G401.6 (cell line): ENCODE measurements at regions not wholly inside any gene's neighbourhood (a gene's known extent, or its start where the extent isn't known, plus 50 kb on each side); places are given as distances from the start of the nearest gene placed in this dataset.
"Not testable (repeated sequence)": the region's sequence is repeated elsewhere in the genome, so short reads cannot be mapped to it uniquely, and the experiment has no call there.

Source experiments
- FAIRE-seq: peaks from 2 replicates; lab custom pipeline; 2012; peaks lifted over from hg19 to GRCh38; lab: Jason Lieb, UNC

DNA sequence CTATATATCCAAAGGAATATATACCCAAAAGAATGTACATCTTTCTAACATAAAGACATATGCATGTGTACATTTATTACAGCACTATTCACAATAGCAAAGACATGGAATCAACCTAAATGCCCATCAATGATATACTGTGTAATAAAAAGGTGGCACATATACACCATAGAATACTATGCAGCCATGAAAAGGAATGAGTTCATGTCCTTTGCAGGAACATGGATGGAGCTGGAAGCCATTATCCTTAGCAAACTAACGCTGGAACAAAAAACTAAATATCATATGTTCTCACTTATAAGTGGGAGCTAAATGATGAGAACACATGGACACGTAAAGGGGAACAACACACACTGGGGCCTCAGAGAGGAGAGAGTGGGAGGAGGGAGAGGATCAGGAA is 365.7 kb upstream of the FTMT start:
- not testable (repeated sequence) for FAIRE-seq

DNA sequence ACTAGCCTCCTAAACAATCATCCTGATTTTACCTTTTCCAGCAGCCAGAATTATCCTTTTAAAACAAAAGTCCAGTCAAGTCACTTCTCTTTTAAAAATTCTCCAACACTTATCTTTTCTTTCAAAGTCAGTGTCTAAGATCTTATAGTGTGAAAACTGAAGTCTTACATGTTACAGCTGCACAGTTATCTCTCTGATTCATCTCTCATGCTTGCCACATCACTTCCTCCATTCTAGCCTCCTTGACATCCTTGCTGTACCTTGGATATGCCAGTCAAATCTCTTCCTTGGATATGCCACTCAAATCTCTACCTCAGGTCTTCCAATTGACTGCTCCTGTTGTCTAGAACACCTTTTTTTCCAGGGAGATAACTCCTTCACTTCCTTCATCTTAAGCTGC is 361.7 kb upstream of the FTMT start:
- FAIRE-seq: no peak

DNA sequence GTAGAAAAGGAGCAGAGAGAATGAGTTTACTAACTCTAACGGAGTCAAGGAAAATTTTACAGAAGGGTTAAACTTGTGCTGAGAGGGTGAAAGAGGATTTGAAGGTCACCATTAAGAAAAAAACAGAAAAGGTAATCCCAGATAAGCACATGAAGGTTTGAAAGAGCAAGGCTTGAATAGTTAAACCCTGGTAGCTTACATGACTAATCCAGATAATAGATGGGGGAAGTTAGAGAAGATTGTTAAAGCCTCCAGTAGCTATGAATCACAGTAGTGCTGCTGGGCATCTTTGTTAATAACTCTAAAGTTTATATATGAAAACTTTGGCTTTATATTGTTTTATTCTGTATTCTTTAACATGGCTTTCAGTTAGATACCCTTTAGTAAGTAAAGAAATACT is 354.5 kb upstream of the FTMT start:
- no peak for FAIRE-seq

DNA sequence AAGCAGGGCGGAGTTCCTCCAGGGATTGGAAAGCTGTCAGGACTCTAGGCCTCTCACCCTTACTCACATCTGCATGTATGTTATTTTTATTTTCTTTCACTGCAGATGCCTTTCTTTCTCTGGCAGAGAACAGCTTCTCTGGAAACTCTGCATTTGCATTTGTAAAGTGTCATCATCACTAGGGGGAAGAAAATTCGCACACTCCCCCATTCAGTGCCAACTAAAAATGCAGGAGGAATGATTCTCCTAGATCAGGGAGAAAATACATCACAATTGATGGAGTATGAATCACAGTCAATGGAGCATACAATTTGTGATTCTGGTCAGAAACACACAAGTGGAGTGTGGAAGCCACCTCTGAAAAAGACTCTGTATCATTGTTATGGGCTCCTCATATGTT is 351.4 kb upstream of the FTMT start:
- FAIRE-seq: no peak

DNA sequence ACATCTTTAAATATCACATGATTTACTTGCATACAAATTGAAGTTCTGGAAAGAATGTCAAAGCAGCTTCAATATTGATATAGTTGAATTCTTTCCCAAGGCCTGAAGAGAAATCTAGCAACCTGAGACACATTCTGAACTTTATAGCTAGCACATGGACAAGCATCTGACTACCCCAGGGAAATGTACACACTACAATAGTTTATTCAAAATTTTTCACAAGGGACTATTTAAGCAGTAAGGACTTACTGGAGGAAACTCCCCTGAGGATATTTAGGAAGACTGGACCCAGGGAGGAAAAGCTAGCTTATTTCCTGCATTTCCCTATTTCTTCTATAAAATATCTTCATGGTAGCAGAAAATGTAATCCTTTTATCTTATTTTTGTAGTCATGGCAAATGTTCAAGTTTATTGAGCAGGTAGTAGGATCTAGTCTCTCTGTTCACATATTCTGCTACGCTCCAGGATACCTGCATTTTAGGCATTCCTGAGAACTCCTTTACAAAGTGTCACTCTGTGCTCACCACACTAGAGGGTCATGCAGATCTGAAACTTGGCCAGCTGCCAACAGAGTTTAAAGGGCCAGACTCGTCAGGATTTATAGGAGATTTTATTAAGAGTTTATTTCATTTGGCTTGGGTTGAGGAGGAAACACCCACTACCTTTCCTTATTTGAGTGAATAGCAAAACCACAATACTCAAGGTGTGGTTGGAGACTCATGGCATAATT is 348.4 kb upstream of the FTMT start:
- FAIRE-seq: no peak

DNA sequence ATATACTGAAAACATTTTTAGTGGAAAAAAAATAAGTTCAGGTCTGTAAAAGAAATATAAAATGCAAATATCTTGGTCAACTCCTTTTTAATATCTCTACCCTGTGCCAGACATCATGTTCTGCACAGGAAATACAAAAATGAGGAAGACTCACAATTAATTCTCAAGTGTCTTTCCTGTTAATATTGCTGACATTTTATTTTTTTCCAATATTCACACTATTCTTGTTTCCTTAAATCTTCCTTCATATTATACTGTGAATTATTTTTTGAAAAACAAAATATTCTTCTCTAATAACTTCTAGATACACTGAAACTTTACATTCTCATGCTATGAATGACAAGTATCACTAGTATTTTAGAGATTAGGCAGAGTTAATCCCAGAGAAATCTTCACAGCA is 334.7 kb upstream of the FTMT start:
- no peak for FAIRE-seq

DNA sequence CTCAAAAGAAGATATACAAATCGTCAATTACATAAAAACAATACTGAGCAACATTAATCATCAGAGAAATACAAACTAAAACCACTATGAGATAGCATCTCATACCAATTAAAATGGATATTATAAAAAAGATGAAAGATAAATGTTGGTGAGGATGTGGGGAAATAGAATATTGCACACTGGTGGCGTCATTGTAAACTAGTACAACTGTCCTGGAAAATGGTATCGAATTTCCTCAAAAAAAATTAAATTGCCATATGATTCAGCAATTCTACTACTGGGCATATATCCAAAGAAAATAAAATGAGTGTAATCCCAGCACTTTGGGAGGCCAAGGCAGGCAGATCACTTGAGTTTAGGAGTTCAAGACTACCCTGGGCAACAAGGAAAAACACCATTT is 326.0 kb upstream of the FTMT start:
- no peak for FAIRE-seq

DNA sequence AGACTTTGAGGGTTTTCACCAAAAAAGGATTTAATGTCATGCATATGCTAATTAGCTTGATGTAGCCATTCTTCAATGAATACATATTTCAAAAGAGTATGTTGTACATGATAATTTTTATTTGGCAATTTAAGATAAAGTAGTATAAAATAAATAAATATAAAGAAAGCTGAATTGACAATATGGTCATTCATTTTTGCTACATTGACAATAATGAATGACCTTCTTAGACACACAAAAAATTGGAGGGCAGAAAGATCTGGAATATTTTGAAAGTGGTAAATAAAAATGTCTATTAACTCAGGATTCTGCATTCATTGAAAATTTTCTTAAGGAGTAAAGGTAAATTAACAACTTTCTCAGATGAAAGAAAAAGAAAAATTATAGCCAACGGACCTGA is 324.8 kb upstream of the FTMT start:
- FAIRE-seq: no peak

DNA sequence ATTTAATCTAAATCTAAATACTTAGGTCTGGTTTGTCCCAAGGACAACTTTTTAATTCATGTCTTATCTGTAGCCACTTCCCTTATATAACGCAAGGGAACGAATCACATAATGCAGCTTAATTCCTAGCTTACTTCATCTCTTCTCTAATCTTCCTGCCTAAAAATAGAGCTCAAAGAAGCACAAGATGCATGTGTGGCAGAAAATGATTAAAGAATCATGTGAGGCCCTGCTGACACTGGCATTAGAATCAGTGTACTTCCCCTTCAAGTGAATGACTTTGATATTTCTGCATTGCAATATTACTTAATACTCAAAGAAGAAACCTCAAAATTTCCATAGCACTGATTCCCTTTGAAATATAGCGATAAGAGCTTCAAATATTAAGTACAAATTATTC is 317.9 kb upstream of the FTMT start:
- FAIRE-seq: no peak

DNA sequence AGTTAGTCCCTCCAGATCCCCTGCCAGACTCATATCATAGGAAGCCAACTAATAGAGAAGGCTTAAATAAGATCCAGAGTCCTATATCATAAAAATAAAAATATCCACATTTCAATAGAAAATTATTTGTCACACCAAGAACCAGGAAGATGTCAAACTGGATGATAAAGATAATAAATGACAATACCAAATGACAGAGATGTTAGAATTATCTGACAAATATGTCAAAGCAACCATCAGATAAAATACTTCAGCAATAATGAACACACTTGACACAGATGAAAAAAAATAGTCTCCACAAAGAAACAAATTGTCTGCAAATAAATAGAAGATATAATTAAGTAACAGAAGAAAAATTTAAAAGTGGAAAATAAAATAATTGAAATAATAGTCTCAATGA is 300.7 kb upstream of the FTMT start:
- FAIRE-seq: no peak

DNA sequence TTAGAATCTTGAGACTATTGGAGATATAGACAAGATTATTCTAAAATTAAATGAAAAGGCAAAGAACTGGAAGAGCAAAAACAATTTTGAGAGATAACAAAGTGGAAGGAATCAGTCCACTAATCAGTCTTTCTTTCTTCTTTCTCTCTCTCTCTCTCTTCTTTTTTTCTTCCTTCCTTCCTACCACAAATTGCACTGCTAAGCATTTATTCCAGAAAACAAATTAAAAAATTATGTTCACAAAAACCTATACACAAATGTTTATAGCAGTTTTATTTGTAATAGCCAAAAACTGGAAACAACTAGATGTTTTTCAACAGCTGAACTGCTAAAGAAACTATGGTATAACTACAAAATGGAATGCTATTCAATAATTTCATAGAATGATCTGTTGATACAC is 291.9 kb upstream of the FTMT start:
- no peak for FAIRE-seq

DNA sequence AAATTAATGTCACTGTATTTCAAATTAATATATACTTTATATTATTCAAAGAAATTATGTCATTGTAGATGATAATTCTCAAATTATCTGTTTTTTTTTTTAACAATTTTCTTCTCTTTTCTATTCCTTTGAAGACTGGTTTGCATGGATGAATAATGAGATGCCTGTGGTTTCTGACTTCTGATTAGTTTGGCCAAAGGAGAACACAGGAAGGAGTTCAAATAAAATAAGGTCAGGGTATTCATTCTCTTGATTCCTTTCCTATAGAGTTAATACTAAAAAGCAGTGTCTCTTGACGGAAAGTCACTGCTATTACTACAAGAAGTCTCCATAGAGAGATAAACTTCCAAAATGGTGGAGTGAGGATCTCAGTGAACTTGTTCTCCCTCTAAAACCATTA is 279.6 kb upstream of the FTMT start:
- no peak for FAIRE-seq

DNA sequence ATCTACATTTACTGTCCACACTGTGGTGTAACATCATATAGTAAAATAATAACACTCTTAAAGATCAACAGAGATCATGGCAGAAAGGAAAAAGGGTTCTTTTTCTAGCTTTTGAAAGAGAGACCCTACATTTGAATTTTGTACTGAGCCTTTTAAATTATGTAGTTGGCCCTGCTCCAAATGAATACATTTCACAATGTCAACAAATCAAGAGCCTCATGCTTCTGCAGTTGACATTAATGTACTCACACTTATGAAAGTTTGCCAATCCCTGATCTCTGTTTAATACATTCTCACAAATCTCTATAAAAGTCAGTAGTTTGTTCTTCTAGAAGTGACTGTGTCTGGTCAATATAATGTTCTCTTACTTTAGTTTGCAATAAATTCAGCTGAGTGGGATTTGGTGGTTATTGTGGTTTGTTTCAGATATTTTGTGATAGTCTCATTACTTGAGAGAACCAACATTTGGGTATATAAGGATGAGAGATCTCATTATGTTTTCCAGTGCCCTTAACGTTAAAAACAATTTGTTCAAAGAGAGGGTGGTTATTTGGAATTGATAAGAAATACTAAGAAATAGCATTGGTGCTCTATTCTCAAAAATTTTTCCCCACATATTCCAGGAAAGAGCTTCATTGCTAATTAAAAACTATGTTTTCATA is 277.8 kb upstream of the FTMT start:
- no peak for FAIRE-seq

DNA sequence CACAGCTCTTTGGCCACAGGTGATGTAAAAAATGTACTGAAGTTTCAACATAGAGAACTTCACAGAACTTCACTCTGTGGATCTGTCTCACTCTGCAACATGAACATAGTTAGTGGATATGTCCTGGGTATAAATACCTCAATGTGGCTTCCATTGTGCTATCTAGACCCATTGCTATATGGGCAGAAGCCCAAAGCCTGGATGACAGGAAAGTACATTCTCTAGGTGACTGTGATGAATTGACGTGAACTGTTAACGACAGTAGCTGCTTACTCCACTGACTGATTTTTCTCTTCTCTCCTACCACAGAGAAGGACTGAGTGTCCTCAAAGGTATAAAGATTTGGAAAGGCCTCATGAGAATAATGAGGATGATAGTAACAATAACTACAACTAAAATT is 270.1 kb upstream of the FTMT start:
- no peak for FAIRE-seq

DNA sequence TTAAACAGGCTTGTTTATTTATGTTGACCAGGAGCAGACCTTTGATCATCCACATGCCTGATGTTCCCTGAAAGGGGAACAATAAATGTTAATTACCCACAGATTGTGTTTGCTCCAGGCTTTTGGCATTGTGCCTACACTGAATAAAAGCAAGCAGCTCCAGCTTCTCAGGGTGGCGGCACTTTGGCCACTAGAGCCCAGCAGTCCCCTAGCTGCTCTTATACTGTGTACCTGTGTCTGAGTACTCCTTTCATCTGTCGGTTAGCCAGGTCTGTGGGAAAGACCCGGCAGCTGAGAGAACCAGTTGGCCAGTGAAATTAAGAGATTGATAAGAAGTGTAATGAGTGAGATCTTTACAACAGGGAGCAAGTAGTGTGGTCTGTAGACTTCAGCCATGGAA is 254.8 kb upstream of the FTMT start:
- no peak for FAIRE-seq

DNA sequence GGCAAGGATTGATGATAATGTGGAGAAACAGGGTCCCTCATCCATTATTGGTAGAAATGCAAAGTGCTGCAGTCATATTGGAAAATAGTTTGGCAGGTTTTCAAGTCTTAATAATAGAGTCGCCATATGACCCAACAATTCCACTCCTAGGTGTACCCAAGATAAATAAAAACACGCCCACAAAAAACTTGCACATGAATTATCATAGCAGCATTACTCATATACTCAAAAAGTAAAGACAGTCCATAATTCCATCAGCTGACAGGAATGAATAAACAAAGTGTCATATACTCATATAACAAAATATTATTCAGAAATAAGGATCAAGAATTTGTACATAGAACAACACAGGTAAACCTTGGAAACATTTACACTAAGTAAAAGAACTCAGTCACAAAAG is 242.9 kb upstream of the FTMT start:
- no peak for FAIRE-seq

DNA sequence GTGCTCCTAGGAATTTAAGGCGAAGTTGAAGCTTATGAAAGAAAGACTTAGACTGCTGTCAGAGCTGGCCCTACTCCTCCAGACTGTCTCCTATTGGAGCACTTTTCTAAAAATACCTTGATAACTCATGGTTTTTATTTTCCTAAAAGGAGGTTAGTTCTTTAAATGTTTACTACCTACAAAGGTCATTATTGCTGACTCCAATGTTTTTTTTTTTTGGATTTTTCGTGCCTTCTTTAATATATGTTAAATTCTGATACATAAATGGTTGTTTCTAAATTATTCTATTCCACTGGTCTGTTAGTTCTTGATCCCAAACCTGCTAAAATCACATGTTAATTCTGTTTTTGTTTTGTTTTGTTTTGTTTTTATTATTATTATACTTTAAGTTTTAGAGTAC is 227.6 kb upstream of the FTMT start:
- no peak for FAIRE-seq

DNA sequence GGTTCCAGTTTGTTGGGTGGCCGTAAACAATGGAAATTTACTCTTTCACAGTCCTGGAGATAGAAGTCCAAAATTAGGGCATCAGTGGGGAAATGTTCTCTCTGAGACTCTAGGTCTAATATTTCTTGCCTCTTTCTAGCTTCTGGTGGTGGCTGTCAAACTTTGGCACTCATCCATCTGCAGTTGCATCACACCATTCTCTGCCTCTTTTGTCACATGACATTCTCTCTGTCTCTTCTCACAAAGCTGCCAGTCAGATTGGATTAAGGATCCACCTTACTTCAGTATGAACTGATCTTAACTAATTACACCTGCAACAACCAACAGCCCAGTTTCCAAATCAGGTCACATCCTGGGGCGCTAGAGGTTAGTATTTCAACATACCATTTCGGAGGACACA is 222.9 kb upstream of the FTMT start:
- FAIRE-seq: no peak

DNA sequence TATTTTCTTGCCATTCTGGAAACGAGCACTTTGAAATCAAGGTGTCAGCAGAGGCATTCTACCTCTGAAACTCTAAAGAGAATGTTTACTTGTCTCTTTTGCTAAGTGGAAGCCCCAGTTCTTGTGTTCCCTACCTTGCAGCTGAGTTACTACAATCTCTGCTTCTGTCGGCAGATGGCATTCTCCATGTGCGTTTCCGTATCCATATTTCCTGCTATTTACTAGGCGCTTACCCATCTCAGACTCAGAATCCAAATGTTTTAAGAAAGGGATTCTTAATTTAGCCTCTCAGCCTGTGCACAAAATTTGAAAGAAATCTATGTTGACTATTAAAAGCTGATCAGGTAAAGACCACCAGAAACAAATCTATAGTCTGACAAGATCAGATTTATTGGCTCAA is 221.3 kb upstream of the FTMT start:
- FAIRE-seq: no peak

DNA sequence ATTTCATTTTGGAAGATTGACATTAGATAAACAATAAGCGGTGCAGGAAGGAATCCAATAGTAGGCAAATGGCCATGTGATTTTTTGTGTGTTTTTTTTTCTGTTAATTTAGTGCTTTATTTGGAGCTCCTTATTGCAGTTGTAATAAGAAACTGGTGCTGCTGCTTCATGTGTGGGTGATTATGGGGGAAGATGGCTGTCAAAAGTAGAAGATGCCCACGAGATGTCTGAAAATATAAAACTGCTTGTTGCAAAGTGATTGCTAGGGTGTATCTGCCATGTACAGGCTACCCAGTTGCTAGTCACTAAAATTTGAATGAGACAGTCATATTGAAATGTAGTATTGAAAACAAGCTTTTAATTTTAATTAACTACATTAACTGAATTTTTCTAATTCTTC is 216.7 kb upstream of the FTMT start:
- FAIRE-seq: no peak

DNA sequence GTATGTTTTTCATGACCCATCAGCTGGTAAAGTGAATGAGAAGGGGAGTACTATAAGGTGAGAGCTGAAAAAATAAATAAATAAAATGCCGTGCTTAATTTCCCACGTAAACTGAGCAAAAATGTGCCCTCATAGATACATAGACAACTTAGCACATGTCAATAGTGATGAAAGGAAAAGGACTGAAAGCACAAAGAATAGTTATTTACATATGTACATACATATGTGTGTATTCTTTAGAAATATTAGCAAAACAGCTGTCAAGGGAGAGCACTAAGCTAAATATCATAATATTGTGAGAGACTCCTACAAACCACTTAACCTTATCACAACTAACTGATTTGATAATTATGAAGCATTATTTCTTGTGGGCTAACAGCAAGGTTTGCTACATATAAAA is 213.6 kb upstream of the FTMT start:
- FAIRE-seq: no peak

DNA sequence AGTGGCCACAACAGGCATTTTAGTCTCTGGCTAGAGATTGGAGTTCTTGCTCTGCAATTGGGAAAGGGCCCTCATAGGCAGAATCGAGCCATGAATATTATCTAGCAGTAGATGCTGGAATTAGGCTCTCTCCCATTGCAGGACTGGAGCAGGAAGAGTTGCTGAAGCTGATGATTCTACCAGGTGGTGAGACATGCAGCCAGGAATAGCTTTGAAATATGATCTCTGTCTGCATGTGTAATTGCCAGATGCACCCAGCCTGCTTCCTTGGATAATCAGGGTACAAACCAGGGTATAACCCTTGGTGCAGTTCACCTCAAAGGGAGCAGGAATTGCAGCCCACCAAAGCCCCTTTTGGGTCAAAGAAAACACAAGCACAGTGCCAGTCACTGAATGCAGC is 211.4 kb upstream of the FTMT start:
- FAIRE-seq: no peak

DNA sequence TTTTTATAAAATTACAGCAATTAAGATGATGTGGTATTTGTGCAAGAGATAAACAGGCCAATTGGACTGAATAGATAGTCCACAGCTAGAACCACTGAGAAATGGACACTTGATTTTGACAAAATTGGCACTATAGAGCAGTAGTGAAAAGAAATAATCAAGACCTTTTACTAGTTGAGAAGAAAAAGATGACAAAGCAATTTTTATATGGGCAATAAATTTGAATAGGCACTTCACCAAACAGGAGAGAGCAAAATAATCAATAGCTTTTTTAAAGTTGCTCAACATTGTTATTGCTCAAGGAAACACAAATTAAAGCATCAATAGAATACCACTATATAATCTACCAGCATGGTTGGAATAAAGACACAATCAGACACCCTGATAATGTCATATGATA is 193.5 kb upstream of the FTMT start:
- no peak for FAIRE-seq

DNA sequence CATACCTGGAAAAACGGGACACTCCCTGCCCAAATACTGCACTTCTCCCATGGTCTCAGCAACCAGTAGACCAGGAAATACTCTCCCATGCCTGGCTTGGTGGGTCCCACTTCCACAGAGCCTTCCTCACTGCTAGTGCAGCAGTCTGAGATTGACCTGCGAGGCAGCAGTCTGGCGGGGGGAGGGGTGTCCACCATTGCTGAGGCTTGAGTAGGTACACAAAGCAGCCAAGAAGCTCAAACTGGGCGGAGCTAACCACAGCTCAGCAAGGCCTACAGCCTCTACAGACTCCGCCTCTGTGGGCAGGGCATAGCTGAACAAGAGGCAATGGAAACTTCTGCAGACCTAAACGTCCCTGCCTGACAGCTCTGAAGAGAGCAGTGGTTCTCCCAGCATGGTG is 191.5 kb upstream of the FTMT start:
- no peak for FAIRE-seq

DNA sequence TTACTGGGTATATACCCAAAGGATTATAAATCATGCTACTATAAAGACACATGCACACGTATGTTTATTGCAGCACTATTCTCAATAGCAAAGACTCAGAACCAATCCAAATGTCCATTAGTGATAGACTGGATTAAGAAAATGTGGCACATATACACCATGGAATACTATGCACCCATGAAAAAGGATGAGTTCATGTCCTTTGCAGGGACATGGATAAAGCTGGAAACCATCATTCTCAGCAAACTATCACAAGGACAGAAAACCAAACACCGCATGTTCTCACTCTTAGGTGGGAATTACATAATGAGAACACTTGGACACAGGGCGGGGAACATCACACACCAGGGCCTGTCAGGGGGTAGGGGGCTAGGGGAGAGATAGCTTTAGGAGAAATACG is 186.1 kb upstream of the FTMT start:
- not testable (repeated sequence) for FAIRE-seq
